Stimulated activated naive CD4-positive, alpha-beta T cell (primary cell): ENCODE measurements at regions not wholly inside any gene's neighbourhood (a gene's known extent, or its start where the extent isn't known, plus 50 kb on each side); places are given as distances from the start of the nearest gene placed in this dataset.

Experiments used
- DNase-seq, 6 experiments: peaks; one replicate each; lab custom pipeline; 2025; lab: John Stamatoyannopoulos, UW

- no peak for DNase-seq
Measured at GRCh38 chr6:133693565-133693964, 195.3 kb upstream of the TCF21 start.

GRCh38 chr6:133697185-133697584 is 191.7 kb upstream of the TCF21 start:
- no peak for DNase-seq

- DNase-seq: no peak
Measured at GRCh38 chr6:133697666-133698065, 191.2 kb upstream of the TCF21 start.

GRCh38 chr6:133698272-133698671 is 190.6 kb upstream of the TCF21 start:
- no peak for DNase-seq

GRCh38 chr6:133699741-133700385 is 189.1 kb upstream of the TCF21 start:
- no peak for DNase-seq

- no peak for DNase-seq
Measured at GRCh38 chr6:133701633-133702331, 187.1 kb upstream of the TCF21 start.

GRCh38 chr6:133704371-133704770 is 184.5 kb upstream of the TCF21 start:
- no peak for DNase-seq

- no peak for DNase-seq
Measured at GRCh38 chr6:133705066-133705465, 183.8 kb upstream of the TCF21 start.

GRCh38 chr6:133705731-133706130 is 183.2 kb upstream of the TCF21 start:
- DNase-seq: no peak

GRCh38 chr6:133707456-133707855 is 181.5 kb upstream of the TCF21 start:
- no peak for DNase-seq

- DNase-seq: no peak
Measured at GRCh38 chr6:133710826-133711225, 178.1 kb upstream of the TCF21 start.

GRCh38 chr6:133715270-133715669 is 173.6 kb upstream of the TCF21 start:
- DNase-seq: no peak

GRCh38 chr6:133724726-133725125 is 164.2 kb upstream of the TCF21 start:
- DNase-seq: no peak

- DNase-seq: no peak
Measured at GRCh38 chr6:133726188-133726587, 162.7 kb upstream of the TCF21 start.

- DNase-seq: no peak
Measured at GRCh38 chr6:133730881-133731280, 158.0 kb upstream of the TCF21 start.

GRCh38 chr6:133740218-133740617 is 148.7 kb upstream of the TCF21 start:
- no peak for DNase-seq

GRCh38 chr6:133740816-133741215 is 148.1 kb upstream of the TCF21 start:
- no peak for DNase-seq

- no peak for DNase-seq
Measured at GRCh38 chr6:133741375-133741861, 147.5 kb upstream of the TCF21 start.

GRCh38 chr6:133743621-133744020 is 145.3 kb upstream of the TCF21 start:
- no peak for DNase-seq

- no peak for DNase-seq
Measured at GRCh38 chr6:133746417-133746770, 142.5 kb upstream of the TCF21 start.

GRCh38 chr6:133748628-133749027 is 140.3 kb upstream of the TCF21 start:
- no peak for DNase-seq

- no peak for DNase-seq
Measured at GRCh38 chr6:133749427-133749826, 139.5 kb upstream of the TCF21 start.

GRCh38 chr6:133752129-133752528 is 136.8 kb upstream of the TCF21 start:
- no peak for DNase-seq

- DNase-seq: no peak
Measured at GRCh38 chr6:133753756-133754155, 135.2 kb upstream of the TCF21 start.
